ENCODE measurements at regions not wholly inside any gene's neighbourhood (a gene's known extent, or its start where the extent isn't known, plus 50 kb on each side); places are given as distances from the start of the nearest gene placed in this dataset.
"Not testable (repeated sequence)": the region's sequence is repeated elsewhere in the genome, so short reads cannot be mapped to it uniquely, and the experiment has no call there.

- DNase-seq = no peak
- intact Hi-C loops (cut with DNase I) = no loop called here
- ATAC-seq (ENCODE audit: poor library complexity) = no peak
Observed at GRCh38 chr2:208595386-208596275, 189.0 kb downstream of the PTH2R start.

GRCh38 chr2:208607694-208608093, 201.1 kb downstream of the PTH2R start:
- no peak for DNase-seq
- intact Hi-C loops (cut with DNase I) = no loop called here
- ATAC-seq (ENCODE audit: poor library complexity) = no peak

DNA sequence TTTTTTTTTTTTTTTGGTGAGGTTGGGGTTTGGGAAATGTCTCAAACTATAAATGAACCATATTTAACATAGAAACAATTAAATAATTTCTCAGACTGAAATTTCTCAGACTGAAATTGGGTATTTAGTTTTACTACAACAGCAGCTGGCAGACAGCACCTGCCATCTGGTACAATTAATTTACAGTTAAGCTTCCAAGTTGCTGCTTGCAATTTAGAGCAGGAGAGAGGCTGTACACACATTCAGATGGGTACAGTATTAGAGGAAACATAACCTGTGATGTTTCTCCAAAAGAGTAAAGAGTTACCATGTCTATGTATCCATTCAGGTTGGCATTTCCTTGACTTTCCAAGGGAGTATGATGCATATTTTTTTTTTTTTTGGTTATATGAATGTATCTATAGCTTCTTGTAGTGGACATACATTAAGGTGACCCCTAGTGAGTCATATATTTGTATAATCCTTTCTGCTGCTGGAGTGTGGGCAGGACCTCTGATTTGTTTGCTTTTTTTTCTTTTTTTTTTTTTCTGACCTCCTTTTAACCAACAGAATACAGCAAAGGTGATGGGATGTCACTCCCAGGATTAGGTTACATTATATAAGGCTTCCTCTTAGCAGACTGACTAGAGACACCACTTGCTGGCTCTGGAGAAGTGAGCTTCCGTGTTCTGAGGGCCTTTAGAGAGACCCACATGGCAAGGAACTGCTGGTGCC, 201.7 kb downstream of the PTH2R start:
- intact Hi-C loops (cut with DNase I) = no loop called here
- ATAC-seq (ENCODE audit: poor library complexity) (no peak), DNase-seq (no peak)

DNA sequence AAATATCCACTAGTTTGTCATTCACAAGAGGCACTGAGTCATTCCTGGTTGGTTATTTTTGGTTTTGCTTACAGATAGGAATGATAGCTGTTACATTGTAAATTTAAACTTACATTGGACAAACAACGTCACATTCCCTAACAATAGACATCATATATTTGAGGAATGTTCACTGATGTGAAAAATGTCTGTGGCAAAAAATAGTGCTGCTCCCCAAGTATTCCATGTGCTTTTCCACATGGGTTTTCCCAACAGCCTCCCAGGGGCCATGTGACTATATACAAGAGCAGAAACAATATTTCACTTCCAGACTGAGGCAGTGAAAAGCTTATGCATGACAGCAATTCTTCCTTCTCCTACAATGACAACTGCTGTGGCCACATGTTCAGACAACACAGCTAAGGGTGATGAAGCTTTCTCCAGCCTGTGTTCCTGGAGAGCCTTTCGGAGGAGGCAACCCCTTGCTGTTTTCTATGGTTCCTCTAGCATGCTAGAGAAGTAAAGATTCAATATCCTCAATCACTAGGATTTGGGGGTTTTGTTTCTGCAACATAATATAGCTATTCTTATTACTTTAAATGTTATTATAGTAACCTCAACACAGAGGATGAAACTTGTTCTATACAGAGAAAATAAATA, 202.7 kb downstream of the PTH2R start:
- intact Hi-C loops (cut with DNase I) = no loop called here

DNA sequence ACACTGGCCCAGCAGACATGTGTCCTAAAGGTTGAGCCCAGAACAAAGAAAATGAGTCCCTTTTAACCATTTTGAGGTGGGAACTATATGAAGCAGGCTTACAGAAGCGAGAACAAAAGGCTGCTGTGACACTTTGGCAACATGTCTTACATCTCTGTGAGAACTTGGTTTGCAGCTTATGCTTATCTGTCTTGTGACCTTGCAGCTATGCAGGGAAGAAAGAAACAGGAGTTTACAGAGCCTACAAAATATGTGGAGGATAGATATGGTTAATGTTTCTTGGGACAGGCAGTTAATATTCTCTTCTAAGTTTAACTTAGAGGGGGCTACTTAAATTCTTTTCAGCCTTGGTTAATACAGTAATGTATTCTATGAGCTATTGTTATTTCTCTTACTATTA, 209.1 kb downstream of the PTH2R start:
- ATAC-seq (ENCODE audit: poor library complexity); DNase-seq; intact Hi-C loops (cut with DNase I): not testable (repeated sequence)

More for the DNA sequence above, 202.7 kb downstream of the PTH2R start:
- ATAC-seq (ENCODE audit: poor library complexity) (no peak), DNase-seq (no peak)

GRCh38 chr2:208618220-208618619, 211.6 kb downstream of the PTH2R start:
- intact Hi-C loops (cut with DNase I) = no loop called here
- DNase-seq (no peak), ATAC-seq (ENCODE audit: poor library complexity) (no peak)

- DNase-seq = no peak
- intact Hi-C loops (cut with DNase I) = no loop called here
- no peak for ATAC-seq (ENCODE audit: poor library complexity)
Observed at GRCh38 chr2:208619993-208620392, 213.4 kb downstream of the PTH2R start.

GRCh38 chr2:208620487-208620978, 213.9 kb downstream of the PTH2R start:
- intact Hi-C loops (cut with DNase I) = no loop called here
- ATAC-seq (ENCODE audit: poor library complexity) = no peak
- DNase-seq = no peak

- intact Hi-C loops (cut with DNase I) = no loop called here
- ATAC-seq (ENCODE audit: poor library complexity) = no peak
- no peak for DNase-seq
Observed at GRCh38 chr2:208627110-208627884, 220.7 kb downstream of the PTH2R start.

DNA sequence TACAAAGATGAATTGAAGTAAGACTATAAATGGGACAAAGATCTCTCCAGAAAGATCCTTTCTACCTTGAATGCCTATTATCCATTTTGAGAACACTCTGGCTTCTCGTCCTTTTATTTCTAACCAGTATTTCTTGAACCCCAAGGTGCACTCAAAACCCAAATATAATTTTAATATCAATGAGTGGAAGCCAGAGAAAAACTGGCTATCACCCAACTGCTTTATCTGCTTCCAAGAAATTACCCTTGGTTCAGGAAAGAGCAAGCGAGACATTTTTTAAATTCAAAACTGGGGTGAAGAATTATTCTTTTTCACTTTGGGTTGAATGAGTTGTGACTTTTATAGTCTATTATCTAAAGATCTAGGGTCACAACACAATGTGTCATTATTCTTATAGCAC, 221.3 kb downstream of the PTH2R start:
- ATAC-seq (ENCODE audit: poor library complexity) = no peak
- no peak for DNase-seq
- intact Hi-C loops (cut with DNase I) = no loop called here

GRCh38 chr2:208638059-208638458, 231.5 kb downstream of the PTH2R start:
- ATAC-seq (ENCODE audit: poor library complexity) (no peak), DNase-seq (no peak)
- intact Hi-C loops (cut with DNase I) = no loop called here

DNA sequence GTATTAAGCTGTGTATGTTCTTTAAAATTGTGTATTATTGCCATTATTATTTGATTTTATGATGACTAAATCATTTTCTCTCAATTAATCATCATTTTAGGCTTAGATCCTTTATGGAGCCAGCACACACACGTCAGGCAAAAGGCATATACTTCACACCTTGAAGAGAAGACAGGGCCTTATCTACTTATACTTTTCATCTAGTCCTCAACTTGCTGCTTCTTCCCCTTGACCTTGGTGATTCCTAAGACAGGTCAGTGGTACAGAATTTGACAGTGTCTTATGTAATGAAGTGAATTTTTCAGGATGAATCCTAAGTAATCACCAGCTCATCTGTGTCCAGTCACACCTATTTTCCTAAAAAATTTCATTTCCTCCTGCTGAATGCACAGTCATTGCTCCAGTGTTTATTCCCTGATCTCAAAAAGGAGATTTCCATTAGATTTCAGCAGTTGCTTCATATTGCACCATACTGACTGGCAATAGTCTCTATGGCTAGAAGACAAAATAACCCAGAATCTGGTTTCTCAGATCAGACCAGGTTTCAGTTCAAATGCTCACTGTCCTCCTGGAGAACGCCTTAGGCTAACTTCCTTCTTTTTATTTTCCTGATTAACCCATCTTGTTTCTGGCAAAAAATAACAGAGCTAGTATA, 235.7 kb downstream of the PTH2R start:
- DNase-seq (no peak), ATAC-seq (ENCODE audit: poor library complexity) (no peak)
- intact Hi-C loops (cut with DNase I) = no loop called here

DNA sequence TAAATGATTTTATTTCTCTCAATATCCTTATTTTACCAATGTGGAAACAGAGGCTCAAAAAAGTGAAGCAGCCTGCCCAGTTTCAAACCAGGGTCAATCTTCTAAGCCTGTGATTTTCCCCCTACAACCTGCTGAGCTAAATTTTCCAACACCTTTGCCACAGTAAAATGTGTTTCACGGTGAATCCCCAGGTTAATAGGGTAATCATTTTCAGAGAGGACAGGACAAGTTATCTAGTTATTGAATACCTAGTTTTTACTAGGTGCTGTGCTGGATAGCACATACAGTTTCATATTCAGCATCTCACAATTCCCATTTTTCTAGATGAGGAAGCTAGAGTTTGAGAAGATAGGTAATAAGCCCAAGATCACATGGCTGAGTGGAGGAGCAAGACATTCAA, 236.6 kb downstream of the PTH2R start:
- intact Hi-C loops (cut with DNase I) = no loop called here
- ATAC-seq (ENCODE audit: poor library complexity) = no peak
- DNase-seq = no peak

GRCh38 chr2:208645226-208645625, 238.6 kb downstream of the PTH2R start:
- DNase-seq (no peak), ATAC-seq (ENCODE audit: poor library complexity) (no peak)
- intact Hi-C loops (cut with DNase I) = no loop called here

DNA sequence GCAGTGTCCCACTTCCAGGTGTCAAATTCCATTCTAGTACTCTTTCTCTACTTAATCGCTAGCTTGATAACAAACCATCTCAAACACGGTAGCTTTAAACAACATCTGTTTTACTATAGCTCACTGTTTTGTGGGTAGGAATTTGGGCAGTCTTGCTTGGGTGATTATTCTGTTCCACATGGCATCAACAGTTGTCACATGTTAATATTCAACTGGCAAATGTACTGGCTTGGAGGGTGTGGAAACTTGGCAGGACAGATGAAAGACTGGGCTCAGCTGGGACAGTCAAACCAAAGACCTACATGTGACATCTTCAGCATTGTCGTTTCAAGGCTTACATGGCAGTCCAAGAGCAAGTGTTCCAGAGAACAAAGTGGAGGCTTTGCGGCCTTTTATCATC, 241.8 kb downstream of the PTH2R start:
- ATAC-seq (ENCODE audit: poor library complexity) = no peak

GRCh38 chr2:208653383-208653782, 246.8 kb downstream of the PTH2R start:
- DNase-seq (no peak), ATAC-seq (ENCODE audit: poor library complexity) (no peak)
- intact Hi-C loops (cut with DNase I) = no loop called here

More for the DNA sequence above, 241.8 kb downstream of the PTH2R start:
- DNase-seq = no peak
- intact Hi-C loops (cut with DNase I) = no loop called here

DNA sequence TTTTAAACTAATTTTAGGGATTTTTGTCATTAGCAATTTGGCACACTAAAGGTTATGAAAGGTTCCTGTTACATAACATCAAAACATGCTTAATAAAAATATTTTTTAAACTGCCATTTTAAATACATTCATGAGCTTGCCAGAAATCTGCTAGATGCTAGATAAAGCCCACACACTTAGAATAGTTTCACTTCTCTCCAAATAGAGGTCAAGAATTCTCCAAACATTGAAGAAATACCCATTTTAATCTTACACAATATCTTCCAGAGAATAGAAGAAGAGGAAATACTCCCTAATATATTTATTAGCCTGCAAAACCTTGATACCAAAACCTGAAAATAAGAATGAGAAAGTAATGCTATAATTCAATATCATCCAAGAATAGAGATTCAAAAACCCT, 247.5 kb downstream of the PTH2R start:
- DNase-seq (no peak), ATAC-seq (ENCODE audit: poor library complexity) (no peak)
- intact Hi-C loops (cut with DNase I) = no loop called here

DNA sequence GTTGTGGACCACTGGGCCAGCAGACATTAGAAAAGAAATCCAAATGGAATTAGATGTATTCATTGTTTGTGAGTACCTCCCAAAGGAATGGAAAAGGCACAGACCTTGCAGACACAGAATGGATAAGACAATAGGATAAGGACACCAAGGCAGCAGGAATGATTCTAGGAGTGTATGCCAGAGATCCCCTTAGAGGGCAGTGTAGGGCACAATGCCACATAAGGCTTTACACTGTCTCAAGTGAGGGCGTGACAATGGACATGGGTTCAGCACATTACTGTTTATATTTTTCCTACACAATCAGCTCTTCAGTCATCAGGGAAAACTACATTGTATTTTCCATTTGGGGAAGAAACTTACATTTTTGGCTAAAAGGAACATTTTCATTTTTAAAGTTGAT, 250.9 kb downstream of the PTH2R start:
- no peak for ATAC-seq (ENCODE audit: poor library complexity)
- no peak for DNase-seq
- intact Hi-C loops (cut with DNase I) = no loop called here

Measured in Right ventricle myocardium superior (tissue), 1 donor.